T-helper 2 cell treated with Interferon-gamma antibody and Interleukin-4, amounts not matched to agents 5 μg/mL and 100 μg/mL, for 36 hours (primary cell): ENCODE measurements at regions not wholly inside any gene's neighbourhood (a gene's known extent, or its start where the extent isn't known, plus 50 kb on each side); places are given as distances from the start of the nearest gene placed in this dataset.

Experiments used
- DNase-seq: peaks from one replicate; pipeline ENCODE4 v3.0.0; 2021; ENCODE audit warnings: low spot score
- H3K27ac Mint-ChIP-seq: one replicate; pipeline ENCODE4 v1.8.0; 2021; ENCODE audit warnings: mild to moderate bottlenecking, mixed read lengths
- H3K27me3 Mint-ChIP-seq: one replicate; pipeline ENCODE4 v1.8.0; 2021; ENCODE audit warnings: low read depth, mixed read lengths
- H3K36me3 Mint-ChIP-seq: one replicate; pipeline ENCODE4 v1.8.0; 2021; ENCODE audit warnings: low read depth, mixed read lengths
- H3K4me1 Mint-ChIP-seq: one replicate; pipeline ENCODE4 v1.8.0; 2021; ENCODE audit warnings: low read depth, mixed read lengths
- H3K4me3 Mint-ChIP-seq: one replicate; pipeline ENCODE4 v1.8.0; 2022; ENCODE audit warnings: mild to moderate bottlenecking, moderate library complexity, mixed read lengths
- H3K9me3 Mint-ChIP-seq: one replicate; pipeline ENCODE4 v1.8.0; 2021; ENCODE audit warnings: mixed read lengths

DNA sequence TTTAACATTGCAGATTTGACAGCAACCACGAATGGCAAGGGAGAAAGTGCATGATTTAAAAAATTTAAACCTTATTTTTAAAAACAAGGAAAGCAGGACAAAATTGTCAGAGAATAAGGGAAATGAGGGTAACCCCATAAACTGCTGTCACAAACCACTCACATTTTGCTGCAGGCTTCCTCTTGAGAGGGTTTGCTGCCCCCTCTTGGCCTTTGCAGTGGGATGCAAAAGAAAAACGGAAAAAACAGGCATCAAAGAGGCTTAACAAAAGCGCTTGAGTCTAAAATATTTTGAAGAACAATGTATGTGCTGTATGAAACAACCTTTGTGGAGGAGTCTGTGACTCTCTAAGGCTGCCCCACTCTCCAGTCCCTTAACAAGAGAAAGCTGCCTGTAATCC is 91.6 kb downstream of the TMX3 start:
- DNase-seq = no peak
- no peak overlapping the region for H3K4me3 Mint-ChIP-seq
- H3K9me3 Mint-ChIP-seq = no peaks in the 10 kb centered on the region
- no peaks in the 10 kb centered on the region for H3K4me1 Mint-ChIP-seq
- H3K27me3 Mint-ChIP-seq = no peaks in the 10 kb centered on the region
- no peaks in the 10 kb centered on the region for H3K36me3 Mint-ChIP-seq
- H3K27ac Mint-ChIP-seq = no peak overlapping the region

DNA sequence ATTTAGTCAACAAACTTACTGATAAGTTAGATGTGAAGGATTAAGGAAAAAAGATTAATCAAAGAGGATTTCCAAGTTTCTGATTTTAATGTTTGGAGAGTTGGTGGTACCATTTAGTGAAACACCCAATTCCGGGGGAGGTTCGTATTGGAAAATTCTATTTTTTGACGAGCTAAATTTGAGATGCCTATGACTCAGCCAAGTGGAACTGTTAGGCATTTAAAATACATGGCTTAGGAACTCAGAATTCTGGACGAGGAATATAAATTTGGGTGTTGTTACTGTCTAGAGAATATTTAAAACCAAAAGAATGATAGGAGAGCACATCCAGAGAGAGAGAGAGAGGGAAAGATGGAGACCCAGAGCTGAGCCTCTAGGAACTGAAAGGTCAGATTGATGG is 103.6 kb downstream of the TMX3 start:
- DNase-seq = no peak
- H3K36me3 Mint-ChIP-seq = no peaks in the 10 kb centered on the region
- no peaks in the 10 kb centered on the region for H3K4me1 Mint-ChIP-seq
- H3K27ac Mint-ChIP-seq = no peak overlapping the region
- H3K9me3 Mint-ChIP-seq = no peaks in the 10 kb centered on the region
- H3K27me3 Mint-ChIP-seq = no peaks in the 10 kb centered on the region
- H3K4me3 Mint-ChIP-seq = no peak overlapping the region

GRCh38 chr18:68608851-68609490 is 105.9 kb downstream of the TMX3 start:
- H3K9me3 Mint-ChIP-seq = no peaks in the 10 kb centered on the region
- no peak overlapping the region for H3K27ac Mint-ChIP-seq
- no peak for DNase-seq
- no peaks in the 10 kb centered on the region for H3K36me3 Mint-ChIP-seq
- H3K4me3 Mint-ChIP-seq = no peak overlapping the region
- H3K4me1 Mint-ChIP-seq = no peaks in the 10 kb centered on the region
- H3K27me3 Mint-ChIP-seq = no peaks in the 10 kb centered on the region

- Mint-ChIP-seq H3K27ac (no peak overlapping the region), H3K4me3 (no peak overlapping the region), H3K36me3 (no peaks in the 10 kb centered on the region), H3K4me1 (no peaks in the 10 kb centered on the region), H3K9me3 (no peaks in the 10 kb centered on the region), H3K27me3 (no peaks in the 10 kb centered on the region)
- DNase-seq = no peak
Observed at GRCh38 chr18:68607852-68608251, 107.1 kb downstream of the TMX3 start.

DNA sequence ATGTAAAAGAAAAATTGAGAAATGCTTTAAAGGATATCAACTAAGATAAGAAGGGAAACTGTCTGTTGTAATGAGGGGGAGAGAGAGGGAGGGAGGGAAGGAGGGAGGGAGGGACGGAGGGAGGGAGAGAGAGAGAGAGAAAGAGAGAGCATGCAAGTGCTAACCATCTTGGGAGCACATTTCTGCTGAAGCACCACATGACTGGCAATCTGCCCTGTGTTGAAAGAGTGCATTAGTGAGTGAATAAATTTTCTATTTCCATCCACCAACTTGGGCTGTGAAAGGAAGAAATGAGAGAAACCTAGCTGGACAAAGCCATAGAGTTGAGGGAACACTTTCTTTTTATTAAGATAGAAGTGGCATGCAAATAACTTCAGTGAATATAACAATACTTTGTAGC is 110.7 kb downstream of the TMX3 start:
- Mint-ChIP-seq H3K27me3 (no peaks in the 10 kb centered on the region), H3K36me3 (no peaks in the 10 kb centered on the region), H3K27ac (no peak overlapping the region), H3K9me3 (no peaks in the 10 kb centered on the region), H3K4me1 (no peaks in the 10 kb centered on the region), H3K4me3 (no peak overlapping the region)
- no peak for DNase-seq

DNA sequence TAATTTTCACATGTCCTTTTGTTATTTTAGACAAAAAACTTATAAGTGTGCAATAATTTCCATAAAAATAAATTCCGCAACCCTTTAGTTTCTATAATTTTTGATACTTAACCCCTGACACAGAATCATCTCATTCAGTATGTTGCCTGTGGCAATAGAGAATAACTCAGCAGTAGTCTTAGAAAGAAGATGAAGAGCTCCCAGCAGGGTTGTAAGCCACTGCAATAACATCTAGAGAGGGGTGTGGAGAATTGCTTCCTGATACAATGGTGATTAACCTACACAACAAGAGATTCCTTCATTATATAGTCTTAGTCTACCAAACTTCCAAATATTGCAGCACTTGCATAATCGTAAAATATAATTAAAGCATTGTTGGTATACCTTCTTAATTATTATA is 118.9 kb downstream of the TMX3 start:
- Mint-ChIP-seq H3K27ac (no peak overlapping the region), H3K27me3 (no peaks in the 10 kb centered on the region), H3K4me1 (no peaks in the 10 kb centered on the region), H3K36me3 (no peaks in the 10 kb centered on the region), H3K9me3 (no peaks in the 10 kb centered on the region), H3K4me3 (no peak overlapping the region)
- no peak for DNase-seq

DNA sequence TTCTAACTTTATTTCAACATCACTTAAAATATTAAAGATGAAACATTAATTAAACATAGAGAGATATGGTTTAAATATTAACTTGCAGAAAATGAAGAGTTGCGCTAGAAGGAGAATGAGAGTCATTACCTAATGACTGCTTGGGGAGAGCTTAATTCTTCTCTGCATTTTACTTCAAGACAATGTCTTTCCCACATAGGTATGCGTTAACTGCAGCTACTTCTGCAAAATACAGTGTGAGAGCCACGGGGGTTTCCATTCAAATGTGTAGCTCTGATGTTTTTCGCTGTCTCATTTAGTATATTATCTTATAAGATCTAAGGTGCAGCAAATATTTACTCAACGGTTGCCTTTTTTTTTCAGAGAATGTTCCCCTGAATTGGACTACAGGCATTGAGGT is 126.7 kb downstream of the TMX3 start:
- Mint-ChIP-seq H3K27ac (no peak overlapping the region), H3K27me3 (no peaks in the 10 kb centered on the region), H3K4me1 (no peaks in the 10 kb centered on the region), H3K4me3 (no peak overlapping the region), H3K36me3 (no peaks in the 10 kb centered on the region), H3K9me3 (no peaks in the 10 kb centered on the region)
- no peak for DNase-seq

DNA sequence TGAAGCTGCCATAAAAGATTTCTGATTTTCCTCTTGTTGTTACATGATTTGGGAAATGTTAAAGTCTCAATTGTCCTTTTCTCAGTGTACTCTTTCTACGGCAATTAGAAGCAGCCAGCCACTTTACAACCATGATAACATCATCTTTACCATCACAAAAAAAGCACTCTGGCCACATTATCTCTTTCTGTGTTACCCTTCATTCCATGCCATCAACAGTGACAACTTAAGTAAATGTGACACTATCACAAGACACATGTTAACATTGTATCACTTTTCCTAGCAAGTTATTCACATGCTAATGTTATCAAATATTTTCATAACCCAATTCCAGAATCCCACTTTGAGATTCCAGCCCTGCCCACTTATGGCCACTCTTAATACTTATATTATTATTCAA is 131.2 kb downstream of the TMX3 start:
- Mint-ChIP-seq H3K4me1 (no peaks in the 10 kb centered on the region), H3K36me3 (no peaks in the 10 kb centered on the region), H3K4me3 (no peak overlapping the region), H3K9me3 (no peaks in the 10 kb centered on the region), H3K27me3 (no peaks in the 10 kb centered on the region), H3K27ac (no peak overlapping the region)
- no peak for DNase-seq

DNA sequence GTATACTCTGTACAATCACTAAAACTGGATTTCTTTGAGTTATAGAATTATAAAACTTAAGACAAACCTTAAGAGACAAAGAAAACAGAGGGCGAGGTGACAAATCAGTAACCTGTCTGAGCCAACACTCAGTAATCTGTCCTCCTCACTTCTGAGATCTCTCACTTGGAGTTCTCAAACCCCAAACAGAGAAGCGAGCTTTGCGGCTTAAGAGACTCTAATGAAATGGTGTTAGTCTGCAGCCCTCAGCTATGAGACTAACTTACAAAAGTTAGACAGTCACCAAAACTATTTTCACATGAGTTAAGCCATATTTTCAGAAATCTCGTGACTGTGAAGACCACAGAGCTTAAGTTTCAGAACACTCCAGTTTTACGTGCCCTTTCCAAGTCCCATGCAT is 140.6 kb downstream of the TMX3 start:
- Mint-ChIP-seq H3K27me3 (no peaks in the 10 kb centered on the region), H3K27ac (no peak overlapping the region), H3K9me3 (no peaks in the 10 kb centered on the region), H3K36me3 (no peaks in the 10 kb centered on the region), H3K4me3 (no peak overlapping the region), H3K4me1 (no peaks in the 10 kb centered on the region)
- no peak for DNase-seq

GRCh38 chr18:68569936-68570335 is 145.0 kb downstream of the TMX3 start:
- H3K36me3 Mint-ChIP-seq = no peaks in the 10 kb centered on the region
- no peaks in the 10 kb centered on the region for H3K9me3 Mint-ChIP-seq
- H3K27ac Mint-ChIP-seq = no peak overlapping the region
- DNase-seq = no peak
- H3K27me3 Mint-ChIP-seq = no peaks in the 10 kb centered on the region
- no peak overlapping the region for H3K4me3 Mint-ChIP-seq
- H3K4me1 Mint-ChIP-seq = no peaks in the 10 kb centered on the region

DNA sequence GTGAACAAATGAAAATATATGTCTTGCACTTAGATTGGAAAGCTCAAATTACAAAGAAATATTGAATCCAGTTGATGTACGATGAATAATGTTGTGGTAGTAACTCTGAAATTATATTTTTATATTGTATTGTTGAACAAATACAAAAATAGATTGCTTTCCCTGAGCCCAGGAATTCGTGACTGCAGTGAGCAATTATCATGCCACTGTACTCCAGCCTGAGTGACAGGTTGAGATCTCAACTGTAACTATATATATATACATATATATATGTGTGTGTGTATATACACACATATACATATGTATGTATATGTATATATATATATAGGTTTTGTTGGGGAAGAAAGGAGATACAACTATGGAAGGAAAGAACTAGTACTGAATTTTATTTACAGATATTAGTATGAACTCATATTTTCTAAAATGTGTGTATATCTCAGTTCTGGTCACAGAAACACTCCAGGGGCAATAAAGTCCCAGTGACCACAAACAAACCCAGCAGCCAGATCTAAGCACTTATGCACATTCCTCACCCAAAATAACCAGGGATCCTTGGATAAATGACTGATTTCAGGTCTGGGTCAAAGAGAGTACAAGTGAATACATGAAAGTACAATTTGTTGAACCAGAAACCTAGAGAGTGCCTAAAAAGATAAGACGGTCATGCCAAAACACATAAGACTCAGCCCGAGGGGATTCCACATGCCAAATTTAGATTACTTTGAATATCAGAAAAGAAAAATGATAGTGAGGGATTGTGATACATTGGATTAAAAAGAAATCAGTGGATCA is 146.3 kb downstream of the TMX3 start:
- H3K27ac Mint-ChIP-seq = no peak overlapping the region
- no peaks in the 10 kb centered on the region for H3K9me3 Mint-ChIP-seq
- no peaks in the 10 kb centered on the region for H3K36me3 Mint-ChIP-seq
- H3K4me1 Mint-ChIP-seq = no peaks in the 10 kb centered on the region
- H3K27me3 Mint-ChIP-seq = no peaks in the 10 kb centered on the region
- no peak for DNase-seq
- H3K4me3 Mint-ChIP-seq = no peak overlapping the region

GRCh38 chr18:68566991-68567390 is 147.9 kb downstream of the TMX3 start:
- no peaks in the 10 kb centered on the region for H3K4me1 Mint-ChIP-seq
- H3K4me3 Mint-ChIP-seq = no peak overlapping the region
- no peak overlapping the region for H3K27ac Mint-ChIP-seq
- H3K27me3 Mint-ChIP-seq = no peaks in the 10 kb centered on the region
- DNase-seq = no peak
- H3K36me3 Mint-ChIP-seq = no peaks in the 10 kb centered on the region
- H3K9me3 Mint-ChIP-seq = no peaks in the 10 kb centered on the region

DNA sequence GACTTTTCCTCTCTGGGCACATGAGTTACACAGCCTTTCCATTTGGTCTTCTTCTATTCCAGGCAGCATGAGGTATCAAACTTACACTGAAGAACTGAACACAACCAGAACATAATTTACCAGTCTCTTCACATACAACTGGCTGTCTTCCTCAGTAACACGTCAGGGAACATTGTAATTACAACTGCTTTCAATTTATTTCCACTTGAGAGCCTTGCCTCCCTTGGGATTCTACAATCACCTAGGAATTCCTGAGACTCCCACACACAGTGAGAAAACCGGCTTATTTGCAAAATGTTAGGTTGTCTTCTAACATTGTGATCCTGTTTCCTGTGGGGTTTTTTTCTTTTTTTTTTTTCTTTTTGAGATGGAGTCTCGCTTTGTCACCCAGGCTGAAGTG is 149.9 kb downstream of the TMX3 start:
- no peak for DNase-seq
- H3K36me3 Mint-ChIP-seq = no peaks in the 10 kb centered on the region
- no peak overlapping the region for H3K4me3 Mint-ChIP-seq
- H3K27me3 Mint-ChIP-seq = no peaks in the 10 kb centered on the region
- no peaks in the 10 kb centered on the region for H3K9me3 Mint-ChIP-seq
- H3K4me1 Mint-ChIP-seq = no peaks in the 10 kb centered on the region
- no peak overlapping the region for H3K27ac Mint-ChIP-seq

DNA sequence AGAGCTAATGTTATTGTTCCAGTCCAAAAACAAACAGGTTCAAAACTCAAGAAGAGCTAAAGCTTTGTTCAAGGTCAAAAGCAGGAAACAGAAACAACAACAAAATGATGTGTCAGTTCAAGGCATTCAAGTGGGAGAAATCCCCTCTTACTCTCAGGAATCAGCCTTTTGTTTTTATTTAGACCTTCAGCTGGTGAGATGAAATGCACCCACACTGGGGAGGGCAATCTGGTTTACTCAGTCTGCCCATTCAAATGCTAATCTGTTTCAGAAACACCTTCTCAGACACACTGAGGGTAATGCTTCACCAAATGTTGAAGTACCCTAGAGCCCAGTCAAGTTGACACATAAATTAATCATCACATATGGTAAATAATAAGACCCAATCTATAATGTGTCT is 150.6 kb downstream of the TMX3 start:
- Mint-ChIP-seq H3K36me3 (no peaks in the 10 kb centered on the region), H3K4me3 (no peak overlapping the region), H3K27me3 (no peaks in the 10 kb centered on the region), H3K4me1 (no peaks in the 10 kb centered on the region), H3K27ac (no peak overlapping the region), H3K9me3 (no peaks in the 10 kb centered on the region)
- no peak for DNase-seq

DNA sequence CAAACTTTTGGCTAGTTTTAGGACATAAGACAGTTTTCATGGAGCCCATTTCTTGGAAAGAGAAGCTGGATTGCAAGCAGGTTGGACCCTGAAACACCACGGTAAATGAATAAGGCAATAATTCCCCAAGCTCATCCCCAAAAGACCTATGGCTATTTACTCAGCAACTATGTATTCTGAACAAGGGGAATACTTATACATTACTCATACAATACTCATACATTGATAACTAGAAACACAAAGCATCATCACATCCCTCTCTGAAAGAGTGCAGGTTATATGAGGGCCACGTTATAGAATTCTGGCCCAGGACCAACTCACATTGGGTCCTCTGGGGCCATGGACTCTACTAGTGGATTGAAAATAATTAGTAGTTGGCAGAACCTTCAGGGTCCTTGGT is 154.8 kb downstream of the TMX3 start:
- Mint-ChIP-seq H3K27ac (no peak overlapping the region), H3K9me3 (no peaks in the 10 kb centered on the region), H3K4me3 (no peak overlapping the region), H3K27me3 (no peaks in the 10 kb centered on the region), H3K4me1 (no peaks in the 10 kb centered on the region), H3K36me3 (no peaks in the 10 kb centered on the region)
- no peak for DNase-seq
